ENCODE measurements at regions not wholly inside any gene's neighbourhood (a gene's known extent, or its start where the extent isn't known, plus 50 kb on each side); places are given as distances from the start of the nearest gene placed in this dataset.

GRCh38 chr5:2366816-2367215 is 384.7 kb downstream of the IRX2 start:
- TF ChIP-seq, protein P1, sequence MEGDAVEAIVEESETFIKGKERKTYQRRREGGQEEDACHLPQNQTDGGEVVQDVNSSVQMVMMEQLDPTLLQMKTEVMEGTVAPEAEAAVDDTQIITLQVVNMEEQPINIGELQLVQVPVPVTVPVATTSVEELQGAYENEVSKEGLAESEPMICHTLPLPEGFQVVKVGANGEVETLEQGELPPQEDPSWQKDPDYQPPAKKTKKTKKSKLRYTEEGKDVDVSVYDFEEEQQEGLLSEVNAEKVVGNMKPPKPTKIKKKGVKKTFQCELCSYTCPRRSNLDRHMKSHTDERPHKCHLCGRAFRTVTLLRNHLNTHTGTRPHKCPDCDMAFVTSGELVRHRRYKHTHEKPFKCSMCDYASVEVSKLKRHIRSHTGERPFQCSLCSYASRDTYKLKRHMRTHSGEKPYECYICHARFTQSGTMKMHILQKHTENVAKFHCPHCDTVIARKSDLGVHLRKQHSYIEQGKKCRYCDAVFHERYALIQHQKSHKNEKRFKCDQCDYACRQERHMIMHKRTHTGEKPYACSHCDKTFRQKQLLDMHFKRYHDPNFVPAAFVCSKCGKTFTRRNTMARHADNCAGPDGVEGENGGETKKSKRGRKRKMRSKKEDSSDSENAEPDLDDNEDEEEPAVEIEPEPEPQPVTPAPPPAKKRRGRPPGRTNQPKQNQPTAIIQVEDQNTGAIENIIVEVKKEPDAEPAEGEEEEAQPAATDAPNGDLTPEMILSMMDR (IDR thresholded peaks at IDR 0.05), result no peak
- TF ChIP-seq POLR2AphosphoS5 (IDR thresholded peaks at IDR 0.05) (no peak), POLR2A (IDR thresholded peaks at IDR 0.05) (no peak), EP300 (IDR thresholded peaks at IDR 0.05) (no peak)
